Retinal pigment epithelial cell (primary cell): ENCODE measurements at regions not wholly inside any gene's neighbourhood (a gene's known extent, or its start where the extent isn't known, plus 50 kb on each side); places are given as distances from the start of the nearest gene placed in this dataset.
"Not testable (repeated sequence)": the region's sequence is repeated elsewhere in the genome, so short reads cannot be mapped to it uniquely, and the experiment has no call there.

ENCODE experiments used
- DNase-seq: peaks from one replicate; pipeline ENCODE4 v3.0.0-alpha.2; 2010; ENCODE audit warnings: low read depth
- H3K4me3 ChIP-seq: 2 replicates; pipeline ENCODE4 v1.5.1; 2011; ENCODE audit warnings: mild to moderate bottlenecking, low read length, control low read depth, moderate library complexity
- TF ChIP-seq, protein P1 (sequence below): conservative IDR thresholded peaks from 2 replicates; pipeline ENCODE4 v1.5.1; 2011; ENCODE audit warnings: low read depth, low read length, control low read depth, inconsistent platforms

DNA sequence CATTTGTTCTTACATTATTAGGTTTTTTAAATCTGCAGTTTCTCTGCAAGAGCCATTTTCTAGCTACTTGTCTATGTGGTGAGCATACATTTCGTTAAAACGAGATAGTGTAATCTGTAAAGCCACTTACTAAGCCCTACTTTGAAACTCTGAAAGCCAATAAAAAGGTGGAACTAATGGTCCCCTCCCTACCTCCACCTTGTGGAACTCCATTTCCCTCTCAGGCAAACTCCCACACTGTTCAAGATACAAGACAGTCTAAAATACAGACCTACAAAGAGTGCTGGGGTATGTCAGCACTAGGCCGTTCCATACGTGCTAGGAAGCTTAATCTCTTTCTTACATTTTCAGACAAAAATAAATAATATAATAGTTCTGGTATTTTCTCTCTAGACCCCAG is 74.1 kb downstream of the DUSP6 start:
- DNase-seq = no peak
- no peak overlapping the region for H3K4me3 ChIP-seq
- TF ChIP-seq, protein P1, sequence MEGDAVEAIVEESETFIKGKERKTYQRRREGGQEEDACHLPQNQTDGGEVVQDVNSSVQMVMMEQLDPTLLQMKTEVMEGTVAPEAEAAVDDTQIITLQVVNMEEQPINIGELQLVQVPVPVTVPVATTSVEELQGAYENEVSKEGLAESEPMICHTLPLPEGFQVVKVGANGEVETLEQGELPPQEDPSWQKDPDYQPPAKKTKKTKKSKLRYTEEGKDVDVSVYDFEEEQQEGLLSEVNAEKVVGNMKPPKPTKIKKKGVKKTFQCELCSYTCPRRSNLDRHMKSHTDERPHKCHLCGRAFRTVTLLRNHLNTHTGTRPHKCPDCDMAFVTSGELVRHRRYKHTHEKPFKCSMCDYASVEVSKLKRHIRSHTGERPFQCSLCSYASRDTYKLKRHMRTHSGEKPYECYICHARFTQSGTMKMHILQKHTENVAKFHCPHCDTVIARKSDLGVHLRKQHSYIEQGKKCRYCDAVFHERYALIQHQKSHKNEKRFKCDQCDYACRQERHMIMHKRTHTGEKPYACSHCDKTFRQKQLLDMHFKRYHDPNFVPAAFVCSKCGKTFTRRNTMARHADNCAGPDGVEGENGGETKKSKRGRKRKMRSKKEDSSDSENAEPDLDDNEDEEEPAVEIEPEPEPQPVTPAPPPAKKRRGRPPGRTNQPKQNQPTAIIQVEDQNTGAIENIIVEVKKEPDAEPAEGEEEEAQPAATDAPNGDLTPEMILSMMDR = no peak

DNA sequence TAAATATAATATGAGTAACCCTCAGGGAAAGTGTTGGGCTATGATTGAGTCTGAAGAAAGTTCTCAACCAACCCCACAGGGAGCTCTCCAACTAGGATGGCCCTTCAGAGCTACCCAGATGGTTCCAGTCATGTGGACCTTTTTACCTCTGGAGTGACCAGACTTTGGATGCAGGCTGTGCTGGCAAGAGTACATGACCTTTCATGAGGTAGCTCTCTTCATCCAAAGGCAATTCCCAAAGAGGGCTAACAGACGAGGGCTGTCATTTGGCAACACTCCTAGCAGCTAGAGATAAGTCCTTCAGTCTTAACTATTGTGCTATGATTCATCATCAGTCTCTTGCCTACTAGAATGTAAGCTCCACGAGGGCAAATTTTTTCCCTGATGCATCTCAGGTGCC is 75.4 kb downstream of the DUSP6 start:
- DNase-seq = no peak
- TF ChIP-seq, protein P1 = no peak
- no peak overlapping the region for H3K4me3 ChIP-seq

DNA sequence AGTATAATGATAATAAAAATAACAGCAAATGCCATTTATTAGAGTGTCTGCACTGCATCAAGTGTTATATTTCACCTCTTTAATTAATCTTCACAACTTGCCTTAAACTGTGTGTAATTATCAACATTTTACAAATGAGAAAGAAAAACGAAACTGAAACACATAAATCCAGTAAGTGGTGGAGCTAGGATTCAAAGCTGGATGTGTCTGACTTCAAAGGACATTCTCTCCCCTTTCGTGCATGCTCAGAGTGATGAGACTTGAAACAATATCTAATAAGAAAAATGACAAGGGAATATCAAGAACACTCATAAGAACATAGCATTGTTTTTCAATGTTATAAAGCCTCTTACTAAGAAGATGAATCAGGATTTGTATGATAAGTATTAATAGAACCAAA is 78.8 kb downstream of the DUSP6 start:
- H3K4me3 ChIP-seq = no peak overlapping the region
- TF ChIP-seq, protein P1 = no peak
- DNase-seq = no peak

DNA sequence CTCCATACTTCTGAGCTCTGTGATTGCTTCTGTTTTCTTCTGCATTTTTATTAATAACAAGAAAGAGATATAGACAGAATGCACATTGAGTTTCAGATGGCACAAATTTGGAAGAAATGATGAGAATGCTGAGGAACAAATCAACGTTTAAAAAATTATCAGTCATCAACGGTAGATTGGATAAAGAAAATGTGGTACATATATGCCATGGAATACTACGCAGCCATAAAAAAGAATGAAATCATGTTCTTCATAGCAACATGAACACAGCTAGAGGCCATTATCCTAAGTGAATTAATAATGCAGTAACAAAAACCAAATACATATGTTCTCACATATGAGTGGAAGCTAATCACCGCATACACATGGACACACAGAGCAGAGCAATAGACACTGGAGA is 81.8 kb downstream of the DUSP6 start:
- TF ChIP-seq, protein P1 = no peak
- no peak for DNase-seq
- H3K4me3 ChIP-seq = no peak overlapping the region

DNA sequence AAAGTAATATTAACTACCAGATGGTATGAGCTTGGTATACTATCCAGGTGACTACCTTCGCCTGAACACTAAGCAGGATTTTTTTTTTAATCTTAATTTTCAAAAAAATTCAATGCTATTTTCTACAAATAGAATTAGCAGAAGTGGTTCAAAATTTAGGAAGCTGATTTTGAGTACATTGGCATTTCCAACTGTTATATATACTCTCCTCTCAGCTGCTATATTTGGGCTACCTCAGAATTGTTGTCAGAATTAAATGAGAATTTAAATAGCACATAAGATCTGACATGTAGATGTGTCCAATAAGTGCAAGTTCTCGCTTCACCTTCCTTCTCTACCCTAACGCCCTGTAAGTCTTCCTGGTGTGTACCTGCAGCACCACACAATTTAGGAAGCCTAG is 83.1 kb downstream of the DUSP6 start:
- no peak for DNase-seq
- TF ChIP-seq, protein P1 = no peak
- no peak overlapping the region for H3K4me3 ChIP-seq

DNA sequence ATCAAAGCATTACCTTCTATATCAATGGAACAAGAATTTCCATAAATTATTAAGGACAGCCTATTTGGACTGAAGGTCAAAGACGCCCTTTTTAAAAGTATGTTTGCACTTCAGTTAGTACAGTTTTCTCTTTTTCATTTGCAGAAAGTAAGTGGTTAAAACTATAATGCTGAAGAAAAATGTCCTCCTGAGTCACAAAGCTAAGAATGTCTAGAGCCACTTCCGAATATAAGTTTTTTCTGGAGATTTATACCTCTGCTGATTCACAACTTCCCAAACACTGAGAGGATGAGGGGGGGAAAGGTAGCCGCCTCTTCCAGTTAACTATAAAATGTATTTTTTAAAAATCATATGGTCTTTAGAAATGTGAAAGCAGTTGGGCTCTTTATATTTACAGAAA is 84.9 kb downstream of the DUSP6 start:
- DNase-seq = no peak
- no peak overlapping the region for H3K4me3 ChIP-seq
- TF ChIP-seq, protein P1 = no peak

DNA sequence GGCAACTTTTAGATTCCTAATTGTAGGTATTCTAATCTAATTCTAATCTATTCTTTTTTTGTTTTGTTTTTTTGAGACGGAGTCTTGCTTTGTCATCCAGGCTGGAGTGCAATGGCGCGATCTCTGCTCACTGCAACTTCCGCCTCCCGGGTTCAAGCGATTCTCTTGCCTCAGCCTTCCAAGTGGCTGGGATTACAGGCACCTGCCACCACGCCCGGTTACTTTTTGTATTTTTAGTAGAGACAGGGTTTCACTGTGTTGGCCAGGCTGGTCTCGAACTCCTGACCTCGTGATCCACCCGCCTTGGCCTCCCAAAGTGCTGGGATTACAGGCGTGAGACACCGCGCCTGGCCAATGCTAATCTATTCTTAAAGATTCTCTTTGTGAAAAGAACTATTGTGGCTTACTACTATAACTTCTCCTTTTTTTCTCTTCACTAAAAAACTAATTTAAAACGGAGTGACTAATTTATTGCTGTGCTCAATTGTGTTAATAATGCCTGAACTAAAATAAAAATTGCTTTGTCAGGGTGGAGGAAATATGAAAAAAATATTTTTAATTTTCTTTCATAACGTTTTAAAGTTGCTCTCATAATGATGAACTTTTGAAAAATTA is 85.6 kb downstream of the DUSP6 start:
- H3K4me3 ChIP-seq, DNase-seq: not testable (repeated sequence)

DNA sequence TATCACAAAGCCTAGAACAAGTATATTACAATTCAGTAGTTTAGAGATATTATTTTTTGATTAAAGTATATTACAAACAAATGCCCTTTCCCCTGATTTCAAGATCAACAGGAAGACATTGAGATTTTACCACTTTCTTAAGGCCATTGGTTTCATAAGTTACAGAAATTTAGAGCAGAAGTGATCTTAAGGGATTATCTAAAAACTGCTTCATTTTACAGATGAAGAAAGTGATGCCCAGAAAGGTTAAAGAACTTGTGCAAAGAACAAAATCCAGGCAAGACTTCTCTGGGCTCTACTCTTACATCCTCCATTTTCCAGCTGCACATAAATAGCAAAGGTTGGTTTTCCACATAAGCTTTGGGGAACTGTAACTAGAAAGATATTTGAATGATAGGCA is 87.5 kb downstream of the DUSP6 start:
- H3K4me3 ChIP-seq = no peak overlapping the region
- TF ChIP-seq, protein P1 = no peak
- no peak for DNase-seq
